ENCODE measurements at regions not wholly inside any gene's neighbourhood (a gene's known extent, or its start where the extent isn't known, plus 50 kb on each side); places are given as distances from the start of the nearest gene placed in this dataset.

GRCh38 chr6:132910759-132911158 is 96.4 kb downstream of the RPS12 start:
- no peak for TF ChIP-seq POLR2A (IDR thresholded peaks at IDR 0.05; ENCODE audit: low read depth)
- TF ChIP-seq CTCF (IDR thresholded peaks at IDR 0.05) = no peak
- TF ChIP-seq EP300 (IDR thresholded peaks at IDR 0.05) = no peak
- no peak for TF ChIP-seq POLR2AphosphoS5 (IDR thresholded peaks at IDR 0.05)

Data from esophagus muscularis mucosa (tissue), 4 donors.